Psoas muscle (tissue), 7 donors: ENCODE measurements at regions not wholly inside any gene's neighbourhood (a gene's known extent, or its start where the extent isn't known, plus 50 kb on each side); places are given as distances from the start of the nearest gene placed in this dataset.

ENCODE experiments used
- ATAC-seq, 4 donors: fragments of 200-7000 bp; cut with Tn5 transposase; one replicate each; pipeline ENCODE4 v1.9.1; 2020; ENCODE audit warnings: moderate library complexity in 3 of 4, mild to moderate bottlenecking in 2 of 4
- DNase-seq, 2 donors: peaks; one replicate each; pipeline ENCODE4 v3.0.0-alpha.2; 2020
- H3K27ac ChIP-seq: fragments of 200-600 bp; one replicate; pipeline ENCODE4 v1.8.0; 2022
- H3K27me3 ChIP-seq, 3 donors: fragments of 200-600 bp in 1 of 3; one replicate each; pipeline versions ENCODE4 v1.6.1 to v1.8.0; 2013 to 2022; ENCODE audit warnings: low read length in 2 of 3, mild to moderate bottlenecking in 2 of 3, moderate library complexity in 1 of 3; ENCODE audit not compliant: insufficient read depth in 3 of 3
- H3K36me3 ChIP-seq, 2 donors: fragments of 200-600 bp in 1 of 2; one replicate each; pipeline versions ENCODE4 v1.6.1 to v1.8.0; 2013 to 2022; ENCODE audit warnings: low read depth in 1 of 2, mild to moderate bottlenecking in 1 of 2, moderate library complexity in 1 of 2; ENCODE audit not compliant: insufficient read depth in 1 of 2
- H3K4me1 ChIP-seq: fragments of 200-600 bp; one replicate; pipeline ENCODE4 v1.8.0; 2022
- H3K4me3 ChIP-seq: fragments of 200-600 bp; one replicate; pipeline ENCODE4 v1.8.0; 2022; ENCODE audit warnings: mild to moderate bottlenecking
- H3K9me3 ChIP-seq: fragments of 200-600 bp; one replicate; pipeline ENCODE4 v1.8.0; 2022
- WGBS, 3 donors: extraction: QIAGEN DNeasy Blood & Tissue Kit; methylation state at CpG; one replicate each; pipeline versions ENCODE4 v1.1.6 to v1.1.7; 2013; 5-methylcytosine and 5-hydroxymethylcytosine counted together
- intact Hi-C, 2 donors: fragments of 100-400 bp; cut with DNase I; formaldehyde crosslinking; loops; one replicate each; pipeline versions ENCODE4 v1.11.0 to v1.14.2; 2022
- TF ChIP-seq, protein P1 (sequence below): fragments of 200-600 bp; IDR thresholded peaks from one replicate; pipeline ENCODE4 v1.8.0; 2022; ENCODE audit warnings: antibody characterized with exemption
- donor health status: healthy with polysubstance abuse.
- donor health status: DM: no; HTN: no; CAD: no; lungs with moderate emphysema.
- donor health status: Bipolar disorder and iron deficiency.
- donor health status: healthy.
- donor health status: DM: yes; HTN: yes; CAD: no.
- donor health status: DM: no; HTN: no; CAD: no.
- donor health status: DM: yes; HTN: yes; CAD: no.

DNA sequence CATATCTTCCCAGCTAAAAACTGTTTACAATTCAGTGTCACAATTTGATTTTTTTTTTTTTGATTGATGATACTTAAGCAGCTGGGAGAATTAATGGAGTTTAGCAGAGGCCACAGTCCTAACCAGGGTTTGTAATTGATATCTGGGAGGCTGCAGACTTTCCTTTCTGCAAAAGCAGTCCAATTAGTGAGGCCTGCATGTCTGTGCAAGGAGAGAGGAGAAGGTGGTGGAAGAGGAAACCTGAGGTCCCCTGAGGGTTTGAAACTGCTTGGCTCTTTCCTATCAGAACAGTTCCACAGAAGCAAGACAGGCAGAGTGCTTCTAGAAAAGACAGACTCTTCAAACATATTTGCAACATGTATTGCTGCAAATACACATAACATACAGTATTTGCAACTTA lies 160.8 kb upstream of the KRR1 start:
- H3K36me3 ChIP-seq = no peaks in the 10 kb centered on the region
- no peak for DNase-seq
- intact Hi-C loops = no loop called here
- no peak overlapping the region for H3K4me3 ChIP-seq
- no peaks in the 10 kb centered on the region for H3K4me1 ChIP-seq
- no peaks in the 10 kb centered on the region for H3K9me3 ChIP-seq
- no peaks in the 10 kb centered on the region for H3K27me3 ChIP-seq
- H3K27ac ChIP-seq = no peak overlapping the region
- TF ChIP-seq, protein P1, sequence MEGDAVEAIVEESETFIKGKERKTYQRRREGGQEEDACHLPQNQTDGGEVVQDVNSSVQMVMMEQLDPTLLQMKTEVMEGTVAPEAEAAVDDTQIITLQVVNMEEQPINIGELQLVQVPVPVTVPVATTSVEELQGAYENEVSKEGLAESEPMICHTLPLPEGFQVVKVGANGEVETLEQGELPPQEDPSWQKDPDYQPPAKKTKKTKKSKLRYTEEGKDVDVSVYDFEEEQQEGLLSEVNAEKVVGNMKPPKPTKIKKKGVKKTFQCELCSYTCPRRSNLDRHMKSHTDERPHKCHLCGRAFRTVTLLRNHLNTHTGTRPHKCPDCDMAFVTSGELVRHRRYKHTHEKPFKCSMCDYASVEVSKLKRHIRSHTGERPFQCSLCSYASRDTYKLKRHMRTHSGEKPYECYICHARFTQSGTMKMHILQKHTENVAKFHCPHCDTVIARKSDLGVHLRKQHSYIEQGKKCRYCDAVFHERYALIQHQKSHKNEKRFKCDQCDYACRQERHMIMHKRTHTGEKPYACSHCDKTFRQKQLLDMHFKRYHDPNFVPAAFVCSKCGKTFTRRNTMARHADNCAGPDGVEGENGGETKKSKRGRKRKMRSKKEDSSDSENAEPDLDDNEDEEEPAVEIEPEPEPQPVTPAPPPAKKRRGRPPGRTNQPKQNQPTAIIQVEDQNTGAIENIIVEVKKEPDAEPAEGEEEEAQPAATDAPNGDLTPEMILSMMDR = no peak
- ATAC-seq = no peak

DNA sequence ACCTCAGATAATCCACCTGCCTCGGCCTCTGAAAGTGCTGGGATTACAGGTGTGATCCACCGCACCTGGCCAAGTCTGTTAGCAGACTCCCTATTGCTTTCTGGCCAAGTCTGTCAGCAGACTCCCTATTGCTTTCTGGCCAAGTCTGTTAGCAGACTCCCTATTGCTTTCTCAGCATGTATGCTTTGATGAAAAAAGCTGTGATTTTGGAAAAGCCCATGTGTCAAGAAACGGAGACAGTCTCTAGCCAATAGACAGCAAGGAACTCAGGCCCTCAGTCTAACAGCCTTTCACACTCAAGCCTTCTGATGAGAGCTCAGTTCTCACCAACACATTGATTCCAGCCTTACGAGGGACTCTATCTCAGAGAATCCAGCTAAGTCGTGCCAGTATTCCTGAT lies 158.8 kb upstream of the KRR1 start:
- no peak overlapping the region for H3K4me3 ChIP-seq
- H3K36me3 ChIP-seq = no peaks in the 10 kb centered on the region
- H3K27me3 ChIP-seq = no peaks in the 10 kb centered on the region
- no peak overlapping the region for H3K27ac ChIP-seq
- no peak for DNase-seq
- no peaks in the 10 kb centered on the region for H3K9me3 ChIP-seq
- ATAC-seq = no peak
- H3K4me1 ChIP-seq = no peaks in the 10 kb centered on the region
- TF ChIP-seq, protein P1 = no peak
- 66 to 70% (median 66%) methylated on average over 5 of the region's 5 CpGs for WGBS, 3 donors
- intact Hi-C loops = no loop called here

DNA sequence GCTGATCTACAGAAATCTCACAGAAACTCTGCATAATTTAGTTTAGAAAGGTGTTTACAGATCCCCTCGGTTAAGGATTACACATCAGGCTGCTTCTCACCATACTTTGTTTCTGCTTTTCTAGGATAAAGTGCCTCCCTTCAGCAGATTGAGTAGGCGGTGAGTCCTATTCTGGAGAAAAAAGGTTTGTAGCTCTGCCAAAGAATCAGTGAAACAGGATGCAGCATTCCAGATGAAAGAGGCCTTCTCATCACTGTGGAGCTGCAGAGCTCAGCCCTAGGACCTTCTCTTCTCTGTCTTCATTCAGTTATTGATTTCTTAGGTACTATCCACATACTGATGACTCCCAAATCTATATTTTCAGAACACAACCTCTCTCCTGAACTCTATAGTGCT lies 155.5 kb upstream of the KRR1 start:
- H3K9me3 ChIP-seq = no peaks in the 10 kb centered on the region
- H3K4me3 ChIP-seq = no peak overlapping the region
- no peak for DNase-seq
- no peaks in the 10 kb centered on the region for H3K36me3 ChIP-seq
- no peaks in the 10 kb centered on the region for H3K4me1 ChIP-seq
- intact Hi-C loops = no loop called here
- no peak for ATAC-seq
- H3K27ac ChIP-seq = no peak overlapping the region
- 47 to 52% (median 49%) methylated on average over 2 of the region's 2 CpGs for WGBS, 3 donors
- H3K27me3 ChIP-seq = no peaks in the 10 kb centered on the region
- TF ChIP-seq, protein P1 = no peak

DNA sequence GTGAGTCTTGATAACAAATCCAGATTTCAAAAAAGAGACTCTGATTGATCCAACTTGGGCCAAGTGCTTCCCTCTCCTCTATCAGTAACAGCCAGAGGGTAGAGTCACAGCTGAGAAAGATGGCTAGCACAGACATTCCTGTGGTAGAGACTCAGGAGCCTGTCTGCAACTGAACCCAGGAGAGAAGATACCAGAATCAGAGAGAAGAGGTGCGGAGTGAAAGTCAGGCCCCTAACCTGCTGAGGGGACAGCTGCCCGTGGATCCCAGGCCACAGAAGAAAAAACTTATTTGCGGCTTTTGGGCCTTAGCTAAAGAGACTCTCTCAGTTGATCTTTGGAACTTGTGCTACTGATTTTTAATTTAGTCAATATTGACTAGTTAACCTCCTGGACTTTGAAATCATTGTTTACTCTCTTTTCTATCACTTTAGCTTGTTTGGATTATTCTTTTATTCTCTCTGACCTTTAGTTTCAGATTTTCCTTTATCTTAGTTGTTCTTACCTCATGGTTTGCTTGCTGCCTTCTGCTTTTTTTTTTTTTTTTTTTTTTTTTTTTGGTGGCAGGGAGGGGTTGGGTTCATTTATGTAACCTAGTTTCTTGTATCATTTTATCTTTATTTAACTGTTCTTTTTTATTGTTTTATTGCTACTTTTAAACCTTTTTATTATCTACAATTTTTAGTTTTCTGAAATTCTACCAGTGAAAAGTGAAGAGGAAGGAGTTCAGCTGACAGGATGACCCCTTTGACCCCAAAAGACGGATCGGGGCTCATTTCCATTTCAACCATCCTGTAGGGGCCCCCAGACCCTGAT lies 154.9 kb upstream of the KRR1 start:
- DNase-seq = no peak
- H3K36me3 ChIP-seq = no peaks in the 10 kb centered on the region
- H3K9me3 ChIP-seq = no peaks in the 10 kb centered on the region
- TF ChIP-seq, protein P1 = no peak
- intact Hi-C loops = no loop called here
- ATAC-seq = no peak
- no peaks in the 10 kb centered on the region for H3K27me3 ChIP-seq
- H3K4me1 ChIP-seq = no peaks in the 10 kb centered on the region
- 70 to 73% (median 70%) methylated on average over 5 of the region's 5 CpGs for WGBS, 3 donors
- H3K4me3 ChIP-seq = no peak overlapping the region
- no peak overlapping the region for H3K27ac ChIP-seq

DNA sequence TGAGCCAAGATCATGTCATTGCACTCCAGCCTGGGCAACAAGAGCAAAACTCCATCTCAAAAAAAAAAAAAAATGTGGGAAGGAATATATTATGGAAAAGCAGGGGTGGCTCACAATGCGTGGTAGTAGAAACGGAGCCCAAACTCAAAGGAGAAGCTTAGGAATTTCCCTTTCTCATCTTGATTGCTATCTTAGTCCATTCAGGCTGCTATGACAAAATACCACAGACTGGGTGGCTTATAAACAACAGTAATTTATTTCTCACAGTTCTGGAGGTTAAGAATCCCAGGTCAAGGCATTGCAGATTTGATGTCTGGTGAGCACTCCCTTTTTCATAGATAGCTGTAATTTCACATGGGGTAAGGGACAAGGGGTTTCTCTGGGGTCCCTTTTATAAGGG lies 153.8 kb upstream of the KRR1 start:
- intact Hi-C loops = no loop called here
- Histone ChIP-seq H3K27ac (no peak overlapping the region), H3K27me3 (no peaks in the 10 kb centered on the region), H3K4me3 (no peak overlapping the region), H3K4me1 (no peaks in the 10 kb centered on the region), H3K9me3 (no peaks in the 10 kb centered on the region), H3K36me3 (no peaks in the 10 kb centered on the region)
- ATAC-seq (no peak), DNase-seq (no peak)
- WGBS, 3 donors = 73 to 78% (median 77%) methylated on average over 2 of the region's 2 CpGs
- TF ChIP-seq, protein P1 = no peak
